Retina (tissue), 1 donor: ENCODE measurements at regions not wholly inside any gene's neighbourhood (a gene's known extent, or its start where the extent isn't known, plus 50 kb on each side); places are given as distances from the start of the nearest gene placed in this dataset.
"Not testable (repeated sequence)": the region's sequence is repeated elsewhere in the genome, so short reads cannot be mapped to it uniquely, and the experiment has no call there.

Source experiments
- DNase-seq: peaks from one replicate; pipeline ENCODE4 v3.0.0-alpha.2; 2016

DNA sequence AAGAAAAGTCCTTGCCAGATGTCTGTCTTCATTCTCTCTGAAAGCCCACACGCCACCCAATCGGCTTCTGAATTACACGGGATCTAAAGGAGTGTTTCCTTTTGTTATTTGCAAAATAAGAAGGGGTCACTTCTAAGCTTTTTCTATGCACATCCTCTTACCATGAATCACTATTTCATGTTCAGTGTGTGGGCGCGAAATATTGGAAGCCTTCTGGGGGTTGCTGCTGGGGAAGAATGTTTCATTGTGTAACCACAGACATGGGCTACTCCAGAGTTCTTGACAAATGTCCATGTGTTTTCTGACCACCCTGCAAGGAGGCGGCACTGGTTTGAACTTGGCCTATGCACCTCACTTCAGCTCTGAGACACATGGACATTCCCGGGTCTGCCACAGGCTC lies 133.6 kb upstream of the APCDD1 start:
- no peak for DNase-seq

- no peak for DNase-seq
These were observed 132.9 kb upstream of the APCDD1 start for GRCh38 chr18:10321576-10321975.

GRCh38 chr18:10322004-10322403 lies 132.4 kb upstream of the APCDD1 start:
- no peak for DNase-seq

DNA sequence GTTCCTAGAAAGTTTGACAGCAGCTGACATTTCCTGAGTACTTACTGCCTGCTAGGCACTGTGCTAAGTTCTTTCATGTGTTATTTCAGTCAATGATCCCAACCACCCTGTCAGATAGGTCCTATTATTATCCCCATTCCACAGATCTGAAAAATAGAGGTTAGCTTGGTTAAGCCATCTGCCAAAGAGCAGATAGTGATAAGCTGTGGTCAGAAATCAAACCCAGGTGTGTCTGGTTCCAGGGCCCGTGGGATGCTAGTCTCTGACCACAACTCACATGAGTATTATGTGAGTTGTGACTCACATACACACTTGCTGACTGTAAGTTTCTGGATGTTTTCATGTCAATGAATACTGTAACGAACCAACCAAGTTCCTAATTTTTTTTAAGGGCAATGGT lies 132.0 kb upstream of the APCDD1 start:
- DNase-seq: no peak

DNA sequence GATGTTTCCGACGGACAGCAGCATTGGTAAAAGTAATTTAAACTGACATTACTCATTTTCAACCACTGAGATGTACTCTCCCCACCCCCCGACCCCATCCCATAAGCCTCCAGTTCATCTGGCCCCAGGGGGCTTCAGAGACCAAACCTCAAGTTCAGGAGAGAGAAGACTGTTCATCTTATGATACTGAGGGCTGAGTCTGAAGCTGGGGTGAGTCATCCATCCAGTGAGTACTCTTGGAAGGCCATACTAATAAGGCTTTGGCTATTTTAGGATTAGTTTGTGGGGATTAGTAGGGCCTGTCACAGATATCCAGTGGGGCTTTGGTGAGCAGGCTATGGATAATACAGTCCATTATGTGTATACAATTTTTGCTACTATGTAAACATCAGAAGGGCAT lies 125.3 kb upstream of the APCDD1 start:
- DNase-seq: no peak

GRCh38 chr18:10330428-10330827 lies 124.0 kb upstream of the APCDD1 start:
- DNase-seq: no peak

DNA sequence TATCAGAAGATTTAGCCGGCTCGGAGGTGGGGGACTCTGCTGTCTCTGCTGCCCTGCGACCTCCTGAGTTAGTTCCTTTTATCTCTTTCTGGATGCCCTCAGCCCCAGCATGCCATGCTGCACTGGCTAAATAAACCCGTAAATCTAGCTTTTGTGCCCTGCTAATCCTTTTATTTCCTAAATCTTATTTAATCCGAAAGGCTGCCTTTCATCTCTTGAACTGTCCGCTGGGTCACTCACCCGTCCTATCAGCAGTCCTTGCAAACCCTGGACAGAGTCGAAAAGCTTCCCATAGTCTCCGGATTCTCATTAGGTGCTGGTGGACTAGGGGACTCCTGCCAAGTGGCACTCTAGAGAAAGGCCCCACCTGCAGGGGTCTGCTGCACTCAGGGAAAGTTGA lies 122.0 kb upstream of the APCDD1 start:
- no peak for DNase-seq

DNA sequence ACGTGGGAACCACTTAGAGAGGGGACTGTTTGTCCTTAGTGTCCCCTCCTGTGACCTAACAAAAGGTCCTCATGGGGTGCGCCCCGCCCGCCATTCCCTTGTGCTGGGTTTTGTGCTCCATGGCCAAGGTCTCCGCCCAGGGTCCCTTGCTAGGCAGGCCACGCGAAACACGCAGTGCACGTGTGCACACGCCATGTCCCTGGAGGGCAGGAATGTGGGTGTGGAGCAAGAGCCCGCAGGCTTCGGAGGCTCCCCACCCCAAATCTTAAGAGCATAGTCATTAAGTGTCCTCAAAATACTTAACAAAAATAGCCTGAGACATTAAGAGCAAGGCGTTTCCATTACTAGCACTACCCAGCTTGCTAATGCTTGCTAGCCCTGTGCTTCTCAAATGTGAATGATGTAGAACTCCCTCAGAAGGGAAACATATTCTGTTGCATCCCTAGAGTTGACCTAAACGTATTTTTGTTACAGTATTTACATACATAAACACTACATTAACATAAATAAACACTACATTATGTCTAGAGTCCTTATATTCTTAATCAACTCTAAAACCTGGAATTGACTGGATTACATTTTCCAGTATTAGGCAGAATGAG lies 117.6 kb upstream of the APCDD1 start:
- no peak for DNase-seq

DNA sequence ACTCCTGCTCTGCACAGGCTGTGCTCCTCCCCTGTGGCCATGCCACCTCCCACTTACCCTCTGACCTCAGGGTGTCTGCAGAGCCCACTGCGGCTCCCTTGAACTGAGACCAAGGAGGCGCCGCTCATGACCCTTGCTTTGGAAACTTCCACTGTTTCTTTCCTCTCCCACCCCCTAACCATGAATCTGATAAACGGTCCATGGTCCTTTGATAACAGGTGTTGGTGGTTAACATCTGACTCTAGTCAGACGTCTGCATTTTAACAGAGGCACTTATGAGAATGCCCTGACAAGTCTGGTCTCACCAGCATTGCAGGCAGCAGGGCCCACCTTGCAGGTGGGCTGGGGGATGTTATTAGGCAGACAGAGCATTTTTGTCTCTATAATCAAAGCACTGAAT lies 113.6 kb upstream of the APCDD1 start:
- no peak for DNase-seq

DNA sequence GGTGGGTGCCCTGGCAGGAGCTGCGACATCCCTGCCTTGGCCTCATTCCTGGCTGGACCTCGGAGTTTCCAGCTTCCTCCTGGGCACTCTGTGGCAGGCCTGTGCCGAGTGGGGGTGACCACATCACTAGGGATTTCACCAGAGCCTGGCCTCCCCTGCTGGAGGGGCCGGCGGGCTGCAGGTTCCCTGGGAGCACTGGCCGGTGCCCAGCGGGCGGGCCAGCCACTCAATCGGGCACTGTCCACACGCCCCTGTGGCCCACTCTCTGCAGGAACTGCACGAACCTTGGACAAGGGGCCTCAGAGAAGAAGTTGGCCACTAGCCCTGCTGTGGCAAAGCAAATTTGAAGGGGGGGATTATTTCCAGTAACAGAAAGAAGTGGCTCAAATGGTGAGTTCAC lies 110.7 kb upstream of the APCDD1 start:
- DNase-seq: no peak

- no peak for DNase-seq
These were observed 107.6 kb upstream of the APCDD1 start for GRCh38 chr18:10346749-10347415.

DNA sequence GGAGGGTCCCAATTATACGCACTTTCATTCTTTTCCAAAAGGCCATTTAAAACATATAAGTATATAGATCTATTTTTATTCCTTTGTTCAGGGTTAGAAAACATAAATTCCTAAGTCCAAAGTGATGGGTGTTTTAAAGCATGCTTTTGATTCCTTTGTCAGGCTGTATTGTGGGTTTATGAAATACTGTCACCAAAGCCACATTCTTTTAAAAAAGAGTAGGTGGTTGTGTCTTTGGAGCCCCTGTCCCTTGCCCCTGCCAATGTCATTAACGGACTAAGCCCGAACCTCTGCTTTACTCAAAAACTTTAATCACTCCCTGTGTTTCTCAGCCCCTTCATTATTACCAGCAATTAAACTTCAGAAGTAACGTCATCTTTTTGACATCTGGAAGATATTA lies 104.9 kb upstream of the APCDD1 start:
- DNase-seq: no peak

- DNase-seq: no peak
These were observed 103.8 kb upstream of the APCDD1 start for GRCh38 chr18:10350661-10351060.

DNA sequence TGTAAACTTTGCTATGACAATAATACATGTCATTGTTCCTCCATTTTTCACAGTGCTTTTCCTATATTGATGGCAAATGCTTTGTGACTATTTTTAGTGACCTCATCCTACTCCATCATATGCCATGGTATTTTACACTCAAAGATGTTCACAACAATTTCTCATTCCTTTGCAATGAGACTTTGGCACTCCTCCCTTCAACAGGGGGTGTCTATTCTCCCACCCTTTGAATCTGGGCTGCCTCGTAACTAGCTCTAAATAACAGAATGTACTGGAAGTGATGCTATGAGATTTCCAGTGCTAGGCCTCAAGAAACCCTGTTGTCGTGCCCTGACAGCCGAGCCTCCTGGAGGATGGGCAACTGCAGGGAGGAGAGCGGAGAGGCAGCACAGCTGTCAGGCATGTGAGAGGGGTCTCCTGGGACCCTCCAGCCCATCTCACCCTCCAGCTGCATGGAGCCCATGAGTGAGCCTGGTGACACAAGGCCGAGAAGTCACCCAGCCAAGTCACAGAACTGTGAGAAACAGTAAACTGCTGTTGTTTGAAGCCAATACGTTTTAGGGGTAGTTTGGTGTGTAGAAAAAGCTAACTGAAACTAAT lies 103.1 kb upstream of the APCDD1 start:
- DNase-seq: no peak

DNA sequence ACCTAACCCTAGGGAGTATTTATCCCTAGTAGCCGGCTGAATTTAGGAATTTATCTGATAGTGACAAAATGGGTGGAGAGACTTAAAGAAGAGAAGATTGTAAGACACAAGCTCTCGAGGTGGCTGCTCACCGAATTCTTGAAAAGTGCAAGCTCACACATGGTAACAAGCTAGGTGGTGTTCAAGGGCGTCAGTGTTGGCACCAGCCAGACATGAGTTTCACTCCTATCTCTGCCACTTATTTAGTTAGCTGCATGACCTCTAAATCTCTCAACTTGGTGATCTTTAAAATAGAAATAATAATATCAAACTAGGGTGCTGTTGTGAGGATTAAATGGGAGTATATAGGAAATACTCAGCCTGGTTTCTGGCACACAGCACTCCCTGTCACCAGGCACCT lies 102.6 kb upstream of the APCDD1 start:
- no peak for DNase-seq

- DNase-seq: no peak
These were observed 101.8 kb upstream of the APCDD1 start for GRCh38 chr18:10352671-10353070.

DNA sequence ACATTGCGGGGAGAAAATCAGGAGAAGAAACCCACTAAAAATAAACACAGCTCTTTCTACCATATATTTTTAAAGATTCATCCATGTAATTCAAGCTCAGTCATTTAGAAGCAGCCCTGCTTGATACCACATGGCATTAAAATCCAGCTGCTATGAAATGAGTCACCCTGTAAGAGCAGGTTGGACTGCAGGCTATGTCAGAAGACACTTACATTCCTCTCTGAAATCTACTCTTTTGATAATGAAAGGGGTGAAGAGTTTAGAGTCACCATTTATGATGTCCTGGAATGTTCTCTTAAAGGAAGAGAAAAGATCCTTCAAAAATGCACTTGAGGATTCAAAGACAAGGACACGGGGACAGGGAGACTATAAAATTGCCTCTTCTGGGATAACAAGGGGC lies 100.6 kb upstream of the APCDD1 start:
- DNase-seq: no peak

DNA sequence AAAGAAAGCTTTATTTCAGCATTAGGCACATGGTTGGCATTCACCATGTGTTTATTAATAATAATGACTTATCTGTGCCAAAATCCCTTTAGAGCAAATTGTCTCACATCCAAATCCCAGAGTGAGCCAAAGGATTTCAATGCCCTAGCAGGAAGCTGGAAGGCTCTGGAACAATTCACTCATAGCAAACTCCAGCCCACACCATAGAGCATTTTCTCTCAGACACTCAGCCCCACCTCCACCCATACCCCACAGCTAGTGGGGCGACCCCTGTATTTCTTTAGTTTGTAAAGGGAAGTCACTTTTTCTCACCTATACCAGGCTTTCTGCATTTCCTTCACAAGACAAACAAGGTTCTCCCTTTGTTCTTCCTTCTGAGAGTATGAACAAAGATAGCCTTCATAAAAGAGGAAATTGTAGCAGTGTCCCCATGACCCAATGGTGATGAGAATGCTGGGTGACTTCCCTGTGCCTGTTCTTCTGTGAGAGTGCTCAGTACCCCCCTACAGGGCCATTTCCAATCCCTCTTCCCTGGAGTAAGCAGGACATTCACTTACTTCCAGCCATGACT lies 100.1 kb upstream of the APCDD1 start:
- DNase-seq: no peak

DNA sequence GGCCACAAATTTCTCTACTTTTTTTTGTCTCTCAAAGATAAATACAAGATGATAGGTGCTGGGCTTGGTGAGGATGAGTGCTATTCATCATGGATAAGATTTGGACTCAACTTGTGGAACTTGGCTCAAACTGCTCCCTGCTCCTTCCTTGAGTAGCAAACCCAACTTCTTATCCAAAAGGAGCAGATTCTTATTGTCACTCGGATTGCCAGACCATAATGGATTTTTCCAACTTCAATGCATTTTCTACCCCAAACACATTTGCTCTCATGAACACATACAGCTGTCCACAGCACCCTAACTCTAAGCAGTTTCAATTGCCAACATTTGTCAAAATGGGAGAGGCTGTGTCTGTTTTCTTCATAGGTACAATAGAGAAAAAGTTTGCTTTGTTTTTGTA lies 99.5 kb upstream of the APCDD1 start:
- DNase-seq: no peak

- not testable (repeated sequence) for DNase-seq
These were observed 97.4 kb upstream of the APCDD1 start for GRCh38 chr18:10356999-10357398.

DNA sequence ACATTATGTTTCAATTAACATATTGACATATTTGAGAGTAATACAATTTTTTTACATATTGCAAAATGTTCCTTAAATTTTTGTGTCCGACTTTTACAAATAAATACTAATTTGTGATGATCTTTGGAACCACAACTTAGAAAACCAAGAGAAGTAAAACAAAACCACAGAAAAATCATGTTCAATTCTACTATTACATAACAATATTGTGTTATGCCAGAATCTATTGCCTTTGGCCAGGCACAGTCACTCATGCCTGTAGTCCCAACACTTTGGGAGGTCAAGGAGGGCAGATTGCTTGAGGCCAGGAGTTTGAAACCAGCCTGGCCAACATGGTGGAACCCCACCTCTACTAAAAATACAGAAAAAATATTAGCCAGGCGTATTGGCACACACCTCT lies 92.8 kb upstream of the APCDD1 start:
- DNase-seq: no peak

- DNase-seq: no peak
These were observed 89.4 kb upstream of the APCDD1 start for GRCh38 chr18:10365021-10365500.

- DNase-seq: no peak
These were observed 88.5 kb upstream of the APCDD1 start for GRCh38 chr18:10365901-10366300.

- DNase-seq: no peak
These were observed 86.6 kb upstream of the APCDD1 start for GRCh38 chr18:10367836-10368235.
